Right lobe of liver (tissue), 6 donors: ENCODE measurements at regions not wholly inside any gene's neighbourhood (a gene's known extent, or its start where the extent isn't known, plus 50 kb on each side); places are given as distances from the start of the nearest gene placed in this dataset.

ENCODE experiments used
- ATAC-seq, 4 donors: fragments of 200-7000 bp; cut with Tn5 transposase; one replicate each; pipeline ENCODE4 v1.9.1; 2020; ENCODE audit warnings: mild to moderate bottlenecking in 4 of 4, moderate library complexity in 4 of 4
- DNase-seq, 3 donors: peaks; one replicate each; pipeline ENCODE4 v3.0.0-alpha.2; 2020
- H3K27ac ChIP-seq, 3 donors: fragments of 200-600 bp; one replicate each; pipeline ENCODE4 v1.8.0; 2022
- H3K27me3 ChIP-seq, 2 donors: fragments of 200-600 bp; one replicate each; pipeline ENCODE4 v1.8.0; 2022
- H3K36me3 ChIP-seq, 4 donors: fragments of 200-600 bp; sonication (generic) in 1 of 4; one replicate each; pipeline versions ENCODE4 v1.5.1 to v1.8.0; 2017 to 2022; ENCODE audit warnings: control low read depth in 1 of 4
- H3K4me1 ChIP-seq, 4 donors: fragments of 200-600 bp; sonication (generic) in 1 of 4; one replicate each; pipeline versions ENCODE4 v1.5.1 to v1.8.0; 2017 to 2022; ENCODE audit warnings: control low read depth in 1 of 4
- H3K4me3 ChIP-seq, 3 donors: fragments of 200-600 bp; one replicate each; pipeline ENCODE4 v1.8.0; 2022
- H3K9me3 ChIP-seq, 4 donors: fragments of 200-600 bp; sonication (generic) in 1 of 4; one replicate each; pipeline versions ENCODE4 v1.5.1 to v1.8.0; 2017 to 2022; ENCODE audit warnings: control low read depth in 1 of 4
- POLR2A ChIP-seq: fragments of 450-650 bp; IDR thresholded peaks from one replicate; pipeline ENCODE4 v1.6.1; 2017; ENCODE audit warnings: antibody characterized with exemption, mild to moderate bottlenecking
- WGBS: methylation state at CpG from one replicate; pipeline ENCODE4 v1.1.6; 2018; ENCODE audit warnings: low coverage, low lambda C conversion rate; ENCODE audit not compliant: insufficient coverage; ENCODE audit errors: missing lambda C conversion rate; 5-methylcytosine and 5-hydroxymethylcytosine counted together
- intact Hi-C, 2 donors: fragments of 100-400 bp; cut with DNase I; formaldehyde crosslinking; loops; one replicate each; pipeline versions ENCODE4 v1.11.2 to v1.14.1; 2022
- TF ChIP-seq, protein P1 (sequence below), 4 donors: fragments of 200-600 bp in 3 of 4; fragments of 450-650 bp in 1 of 4; IDR thresholded peaks; one replicate each; pipeline versions ENCODE4 v1.5.1 to v1.8.0; 2016 to 2022; ENCODE audit warnings: antibody characterized with exemption in 4 of 4, mild to moderate bottlenecking in 2 of 4
- donor health status: DM: no; HTN: yes; CAD: no.
- donor health status: DM: no; HTN: no; CAD: no.
- donor health status: DM: no; HTN: no; CAD: no.
- donor health status: DM: no; HTN: yes; CAD: no.
- donor health status: DM: no; HTN: yes; CAD: no.

DNA sequence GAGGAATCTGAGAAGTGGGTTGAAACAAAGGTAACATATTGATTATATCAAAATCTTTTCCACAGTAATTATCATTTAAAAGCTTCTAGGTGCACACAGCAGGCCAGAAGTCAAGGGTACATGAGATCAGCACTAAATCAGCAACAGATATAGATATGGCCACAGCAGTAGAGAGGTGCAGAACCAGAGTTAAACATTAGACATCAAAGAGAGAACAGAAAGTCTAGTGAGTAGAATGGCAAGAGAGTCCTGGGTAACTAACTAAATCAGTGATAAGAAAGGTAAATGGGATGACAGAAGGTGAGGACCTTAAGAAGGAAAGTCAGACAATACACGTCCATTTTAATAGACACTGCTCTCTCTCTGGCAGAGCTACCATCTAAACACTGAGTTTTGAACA is 119.5 kb upstream of the GRIA4 start:
- intact Hi-C loops, result no loop called here
- H3K4me1 ChIP-seq, result no peaks in the 10 kb centered on the region
- no peaks in the 10 kb centered on the region for H3K27me3 ChIP-seq
- H3K36me3 ChIP-seq, result no peaks in the 10 kb centered on the region
- no peak overlapping the region for H3K27ac ChIP-seq
- no peaks in the 10 kb centered on the region for H3K9me3 ChIP-seq
- H3K4me3 ChIP-seq, result no peak overlapping the region
- 29% methylated on average over 1 of the region's 1 CpG for WGBS
- DNase-seq (no peak), ATAC-seq (no peak)
- TF ChIP-seq, protein P1, sequence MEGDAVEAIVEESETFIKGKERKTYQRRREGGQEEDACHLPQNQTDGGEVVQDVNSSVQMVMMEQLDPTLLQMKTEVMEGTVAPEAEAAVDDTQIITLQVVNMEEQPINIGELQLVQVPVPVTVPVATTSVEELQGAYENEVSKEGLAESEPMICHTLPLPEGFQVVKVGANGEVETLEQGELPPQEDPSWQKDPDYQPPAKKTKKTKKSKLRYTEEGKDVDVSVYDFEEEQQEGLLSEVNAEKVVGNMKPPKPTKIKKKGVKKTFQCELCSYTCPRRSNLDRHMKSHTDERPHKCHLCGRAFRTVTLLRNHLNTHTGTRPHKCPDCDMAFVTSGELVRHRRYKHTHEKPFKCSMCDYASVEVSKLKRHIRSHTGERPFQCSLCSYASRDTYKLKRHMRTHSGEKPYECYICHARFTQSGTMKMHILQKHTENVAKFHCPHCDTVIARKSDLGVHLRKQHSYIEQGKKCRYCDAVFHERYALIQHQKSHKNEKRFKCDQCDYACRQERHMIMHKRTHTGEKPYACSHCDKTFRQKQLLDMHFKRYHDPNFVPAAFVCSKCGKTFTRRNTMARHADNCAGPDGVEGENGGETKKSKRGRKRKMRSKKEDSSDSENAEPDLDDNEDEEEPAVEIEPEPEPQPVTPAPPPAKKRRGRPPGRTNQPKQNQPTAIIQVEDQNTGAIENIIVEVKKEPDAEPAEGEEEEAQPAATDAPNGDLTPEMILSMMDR (IDR thresholded peaks at IDR 0.05), result no peak
- no peak for TF ChIP-seq POLR2A

DNA sequence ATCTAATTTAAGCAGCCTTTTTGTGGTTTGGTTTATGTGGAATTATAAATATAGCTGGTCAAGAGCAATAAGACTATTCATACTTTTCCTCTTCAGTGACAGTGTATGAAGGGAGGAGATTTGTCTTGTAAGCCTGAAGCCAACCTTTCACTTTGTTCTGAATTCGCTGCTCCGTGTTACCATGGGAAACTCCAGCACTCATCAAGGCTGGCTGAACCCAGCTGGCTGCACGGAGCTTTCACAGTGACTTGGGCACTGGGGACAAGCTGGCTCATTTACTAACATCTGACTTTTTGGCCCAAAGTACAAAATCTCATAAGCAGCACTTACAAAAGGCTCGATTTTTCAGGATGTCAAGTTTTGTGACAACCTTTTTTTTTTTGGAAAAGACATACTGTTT is 120.4 kb upstream of the GRIA4 start:
- Histone ChIP-seq H3K4me3 (no peak overlapping the region), H3K27me3 (no peaks in the 10 kb centered on the region), H3K36me3 (no peaks in the 10 kb centered on the region), H3K9me3 (no peaks in the 10 kb centered on the region), H3K27ac (no peak overlapping the region), H3K4me1 (no peaks in the 10 kb centered on the region)
- TF ChIP-seq, protein P1 (IDR thresholded peaks at IDR 0.05), result no peak
- TF ChIP-seq POLR2A, result no peak
- intact Hi-C loops, result no loop called here
- DNase-seq (no peak), ATAC-seq (no peak)
- 35% methylated on average over 4 of the region's 4 CpGs for WGBS

DNA sequence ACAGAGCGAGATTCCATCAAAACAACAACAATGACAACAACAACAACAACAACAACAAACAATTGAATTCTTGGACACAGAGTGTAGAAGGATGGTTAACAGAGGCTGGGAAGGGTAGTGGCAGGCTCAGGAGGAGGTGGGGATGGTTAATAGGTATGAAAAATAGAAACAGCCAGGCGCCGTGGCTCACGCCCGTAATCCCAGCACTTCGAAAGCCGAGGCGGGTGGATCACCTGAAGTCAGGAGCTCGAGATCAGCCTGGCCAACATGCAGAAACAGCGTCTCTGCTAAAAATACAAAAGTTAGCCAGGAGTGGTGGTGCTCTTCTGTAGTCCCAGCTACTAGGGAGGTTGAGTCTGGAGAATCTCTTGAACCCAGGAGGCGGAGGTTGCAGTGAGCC is 122.9 kb upstream of the GRIA4 start:
- Histone ChIP-seq H3K9me3 (no peaks in the 10 kb centered on the region), H3K4me1 (no peaks in the 10 kb centered on the region), H3K27me3 (no peaks in the 10 kb centered on the region), H3K4me3 (no peak overlapping the region), H3K27ac (no peak overlapping the region), H3K36me3 (no peaks in the 10 kb centered on the region)
- WGBS, result 76% methylated on average over 11 of the region's 11 CpGs
- intact Hi-C loops, result no loop called here
- no peak for ATAC-seq
- no peak for DNase-seq
- TF ChIP-seq, protein P1 (IDR thresholded peaks at IDR 0.05), result no peak
- no peak for TF ChIP-seq POLR2A

DNA sequence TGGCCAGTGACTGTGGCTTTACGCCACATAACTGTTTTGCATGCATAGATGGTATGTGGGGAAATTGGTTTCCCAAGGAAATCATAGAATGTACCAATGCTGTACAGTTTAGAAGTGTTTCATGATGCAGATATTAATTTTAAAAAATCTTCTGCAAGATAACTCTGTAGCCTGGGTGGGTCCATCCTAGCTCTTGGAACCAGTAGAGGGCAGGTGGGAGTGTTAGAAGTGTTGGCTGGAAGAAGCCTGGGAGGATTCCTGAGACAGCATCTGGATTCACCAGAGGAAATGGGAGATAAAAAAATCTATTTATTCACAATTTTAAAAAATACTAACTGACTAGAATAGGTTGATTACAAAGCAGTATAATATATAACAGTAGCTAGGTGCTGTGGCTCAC is 139.9 kb upstream of the GRIA4 start:
- no peak for DNase-seq
- Histone ChIP-seq H3K4me1 (no peaks in the 10 kb centered on the region), H3K4me3 (no peak overlapping the region), H3K27ac (no peak overlapping the region), H3K27me3 (no peaks in the 10 kb centered on the region), H3K36me3 (no peaks in the 10 kb centered on the region), H3K9me3 (no peaks in the 10 kb centered on the region)
- intact Hi-C loops, result no loop called here
- no peak for ATAC-seq
- 82% methylated on average over 1 of the region's 1 CpG for WGBS
- TF ChIP-seq POLR2A, result no peak
- TF ChIP-seq, protein P1 (IDR thresholded peaks at IDR 0.05), result no peak

DNA sequence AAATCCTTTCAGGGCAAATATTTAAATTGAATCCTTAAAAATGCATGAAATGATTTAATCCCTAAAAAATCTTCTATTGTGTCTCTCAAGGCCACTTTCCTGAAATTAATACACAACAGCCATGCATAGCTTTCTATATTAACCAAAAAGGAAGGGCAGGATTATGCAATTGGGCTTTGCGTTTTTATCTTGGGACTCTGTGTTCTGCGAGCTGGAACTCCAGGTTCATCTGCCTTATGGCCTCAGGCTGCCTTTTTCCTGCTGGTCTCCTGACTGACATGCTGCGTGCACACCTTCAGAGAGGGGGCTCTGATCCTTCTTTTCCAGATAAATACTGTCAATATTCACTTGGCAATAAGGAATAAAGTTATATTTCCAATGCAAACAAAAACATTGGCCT is 141.7 kb upstream of the GRIA4 start:
- 32% methylated on average over 3 of the region's 3 CpGs for WGBS
- no peak for TF ChIP-seq POLR2A
- TF ChIP-seq, protein P1 (IDR thresholded peaks at IDR 0.05), result no peak
- Histone ChIP-seq H3K4me3 (no peak overlapping the region), H3K4me1 (no peaks in the 10 kb centered on the region), H3K9me3 (no peaks in the 10 kb centered on the region), H3K36me3 (no peaks in the 10 kb centered on the region), H3K27me3 (no peaks in the 10 kb centered on the region), H3K27ac (no peak overlapping the region)
- ATAC-seq (no peak), DNase-seq (no peak)
- intact Hi-C loops, result no loop called here
